GM12891 (cell line): ENCODE measurements at regions not wholly inside any gene's neighbourhood (a gene's known extent, or its start where the extent isn't known, plus 50 kb on each side); places are given as distances from the start of the nearest gene placed in this dataset.

ENCODE experiments used
- POLR2A ChIP-seq: IDR thresholded peaks from 2 replicates; pipeline ENCODE4 v1.6.1; 2011; ENCODE audit warnings: low read depth, low read length, control low read depth
- POLR2AphosphoS5 ChIP-seq: IDR thresholded peaks from 2 replicates; pipeline ENCODE4 v1.6.1; 2011; ENCODE audit warnings: low read depth, low read length, control low read depth

- no peak for TF ChIP-seq POLR2A
- TF ChIP-seq POLR2AphosphoS5, result no peak
These were observed 328.8 kb downstream of the ARPP21 start for GRCh38 chr3:35968043-35968622.
